ENCODE measurements at regions not wholly inside any gene's neighbourhood (a gene's known extent, or its start where the extent isn't known, plus 50 kb on each side); places are given as distances from the start of the nearest gene placed in this dataset.

- Mint-ChIP-seq H3K27me3 (ENCODE audit: low read depth) (no peaks in the 10 kb centered on the region), H3K4me1 (ENCODE audit: low read depth) (no peaks in the 10 kb centered on the region), H3K9me3 (peaks cover 6 to 7% of the 10 kb centered on the region in 2 donors), H3K4me3 (no peak overlapping the region), H3K36me3 (ENCODE audit: insufficient read depth in 2 of 2) (no peaks in the 10 kb centered on the region), H3K27ac (no peak overlapping the region)
- ATAC-seq (replicated peaks in 1 of 2) (no peak), DNase-seq (no peak)
Observed at GRCh38 chr13:58083064-58083463, 451.5 kb downstream of the PCDH17 start.

GRCh38 chr13:58085274-58085673, 453.7 kb downstream of the PCDH17 start:
- peaks cover 5 to 6% of the 10 kb centered on the region in 2 donors for H3K9me3 Mint-ChIP-seq
- no peak for ATAC-seq (replicated peaks in 1 of 2)

GRCh38 chr13:58085819-58086218, 454.3 kb downstream of the PCDH17 start:
- Mint-ChIP-seq H3K27me3 (ENCODE audit: low read depth) (no peaks in the 10 kb centered on the region), H3K27ac (no peak overlapping the region), H3K9me3 (peaks cover 5 to 6% of the 10 kb centered on the region in 2 donors), H3K4me1 (ENCODE audit: low read depth) (no peaks in the 10 kb centered on the region), H3K36me3 (ENCODE audit: insufficient read depth in 2 of 2) (no peaks in the 10 kb centered on the region), H3K4me3 (no peak overlapping the region)
- peak in 1 of 2 donors; percentile 21 for ATAC-seq (replicated peaks in 1 of 2)
- DNase-seq = peak in 1 of 2 donors; percentile 15

More at GRCh38 chr13:58085274-58085673, 453.7 kb downstream of the PCDH17 start:
- H3K4me3 Mint-ChIP-seq = no peak overlapping the region
- H3K4me1 Mint-ChIP-seq (ENCODE audit: low read depth) = no peaks in the 10 kb centered on the region
- H3K27me3 Mint-ChIP-seq (ENCODE audit: low read depth) = no peaks in the 10 kb centered on the region
- H3K27ac Mint-ChIP-seq = no peak overlapping the region
- DNase-seq = no peak
- H3K36me3 Mint-ChIP-seq (ENCODE audit: insufficient read depth in 2 of 2) = no peaks in the 10 kb centered on the region

- peaks cover 4 to 5% of the 10 kb centered on the region in 2 donors for H3K9me3 Mint-ChIP-seq
- no peak overlapping the region for H3K4me3 Mint-ChIP-seq
- H3K4me1 Mint-ChIP-seq (ENCODE audit: low read depth) = no peaks in the 10 kb centered on the region
- ATAC-seq (replicated peaks in 1 of 2) (no peak), DNase-seq (no peak)
- no peak overlapping the region for H3K27ac Mint-ChIP-seq
- no peaks in the 10 kb centered on the region for H3K36me3 Mint-ChIP-seq (ENCODE audit: insufficient read depth in 2 of 2)
- no peaks in the 10 kb centered on the region for H3K27me3 Mint-ChIP-seq (ENCODE audit: low read depth)
Observed at GRCh38 chr13:58087566-58087965, 456.0 kb downstream of the PCDH17 start.

GRCh38 chr13:58093394-58093793, 461.9 kb downstream of the PCDH17 start:
- Mint-ChIP-seq H3K36me3 (ENCODE audit: insufficient read depth in 2 of 2) (no peaks in the 10 kb centered on the region), H3K27ac (no peak overlapping the region), H3K4me3 (no peak overlapping the region), H3K27me3 (ENCODE audit: low read depth) (no peaks in the 10 kb centered on the region), H3K4me1 (ENCODE audit: low read depth) (no peaks in the 10 kb centered on the region), H3K9me3 (peaks cover 0 to 7% of the 10 kb centered on the region in 2 donors)
- ATAC-seq (replicated peaks in 1 of 2) (no peak), DNase-seq (no peak)

GRCh38 chr13:58097831-58098230, 466.3 kb downstream of the PCDH17 start:
- ATAC-seq (replicated peaks in 1 of 2) (no peak), DNase-seq (no peak)
- H3K4me1 Mint-ChIP-seq (ENCODE audit: low read depth) = no peaks in the 10 kb centered on the region
- H3K9me3 Mint-ChIP-seq = peaks cover 0 to 8% of the 10 kb centered on the region in 2 donors
- no peak overlapping the region for H3K27ac Mint-ChIP-seq
- no peaks in the 10 kb centered on the region for H3K36me3 Mint-ChIP-seq (ENCODE audit: insufficient read depth in 2 of 2)
- no peaks in the 10 kb centered on the region for H3K27me3 Mint-ChIP-seq (ENCODE audit: low read depth)
- no peak overlapping the region for H3K4me3 Mint-ChIP-seq

- H3K27me3 Mint-ChIP-seq (ENCODE audit: low read depth) = no peaks in the 10 kb centered on the region
- DNase-seq (no peak), ATAC-seq (replicated peaks in 1 of 2) (no peak)
- H3K9me3 Mint-ChIP-seq = peaks cover 8 to 14% of the 10 kb centered on the region in 2 donors
- H3K4me3 Mint-ChIP-seq = no peak overlapping the region
- H3K4me1 Mint-ChIP-seq (ENCODE audit: low read depth) = no peaks in the 10 kb centered on the region
- no peak overlapping the region for H3K27ac Mint-ChIP-seq
- H3K36me3 Mint-ChIP-seq (ENCODE audit: insufficient read depth in 2 of 2) = no peaks in the 10 kb centered on the region
Observed at GRCh38 chr13:58119351-58119750, 487.8 kb downstream of the PCDH17 start.

- Mint-ChIP-seq H3K9me3 (peaks cover 7 to 13% of the 10 kb centered on the region in 2 donors), H3K27me3 (ENCODE audit: low read depth) (no peaks in the 10 kb centered on the region), H3K4me1 (ENCODE audit: low read depth) (no peaks in the 10 kb centered on the region), H3K36me3 (ENCODE audit: insufficient read depth in 2 of 2) (no peaks in the 10 kb centered on the region), H3K4me3 (no peak overlapping the region), H3K27ac (no peak overlapping the region)
- DNase-seq = no peak
- ATAC-seq (replicated peaks in 1 of 2) = no peak
Observed at GRCh38 chr13:58119804-58120203, 488.3 kb downstream of the PCDH17 start.

- H3K4me3 Mint-ChIP-seq = no peak overlapping the region
Observed at GRCh38 chr13:58126496-58126895, 495.0 kb downstream of the PCDH17 start.

GRCh38 chr13:58134012-58134411, 502.5 kb downstream of the PCDH17 start:
- no peaks in the 10 kb centered on the region for H3K4me1 Mint-ChIP-seq (ENCODE audit: low read depth)
- no peaks in the 10 kb centered on the region for H3K27me3 Mint-ChIP-seq (ENCODE audit: low read depth)
- peaks cover 4 to 5% of the 10 kb centered on the region in 2 donors for H3K36me3 Mint-ChIP-seq (ENCODE audit: insufficient read depth in 2 of 2)
- H3K4me3 Mint-ChIP-seq = no peak overlapping the region
- H3K27ac Mint-ChIP-seq = no peak overlapping the region
- no peak for ATAC-seq (replicated peaks in 1 of 2)
- peaks cover 17 to 18% of the 10 kb centered on the region in 2 donors for H3K9me3 Mint-ChIP-seq
- no peak for DNase-seq

More at GRCh38 chr13:58126496-58126895, 495.0 kb downstream of the PCDH17 start:
- Mint-ChIP-seq H3K27ac (no peak overlapping the region), H3K36me3 (ENCODE audit: insufficient read depth in 2 of 2) (peaks cover 4 to 7% of the 10 kb centered on the region in 2 donors), H3K4me1 (ENCODE audit: low read depth) (no peaks in the 10 kb centered on the region), H3K27me3 (ENCODE audit: low read depth) (no peaks in the 10 kb centered on the region), H3K9me3 (peaks cover 10 to 13% of the 10 kb centered on the region in 2 donors)
- no peak for DNase-seq
- no peak for ATAC-seq (replicated peaks in 1 of 2)

- Mint-ChIP-seq H3K27me3 (ENCODE audit: low read depth) (no peaks in the 10 kb centered on the region), H3K9me3 (peaks cover 17 to 18% of the 10 kb centered on the region in 2 donors), H3K27ac (no peak overlapping the region), H3K4me1 (ENCODE audit: low read depth) (no peaks in the 10 kb centered on the region), H3K4me3 (no peak overlapping the region), H3K36me3 (ENCODE audit: insufficient read depth in 2 of 2) (peaks cover 4 to 5% of the 10 kb centered on the region in 2 donors)
- ATAC-seq (replicated peaks in 1 of 2) = no peak
- DNase-seq = no peak
Observed at GRCh38 chr13:58134525-58134924, 503.0 kb downstream of the PCDH17 start.

- H3K4me3 Mint-ChIP-seq = no peak overlapping the region
- H3K27ac Mint-ChIP-seq = no peak overlapping the region
- peaks cover 5 to 16% of the 10 kb centered on the region in 2 donors for H3K9me3 Mint-ChIP-seq
- peaks cover 0 to 7% of the 10 kb centered on the region in 2 donors for H3K36me3 Mint-ChIP-seq (ENCODE audit: insufficient read depth in 2 of 2)
- ATAC-seq (replicated peaks in 1 of 2) (no peak), DNase-seq (no peak)
- no peaks in the 10 kb centered on the region for H3K4me1 Mint-ChIP-seq (ENCODE audit: low read depth)
- no peaks in the 10 kb centered on the region for H3K27me3 Mint-ChIP-seq (ENCODE audit: low read depth)
Observed at GRCh38 chr13:58142952-58143351, 511.4 kb downstream of the PCDH17 start.

- Mint-ChIP-seq H3K9me3 (peaks cover 5 to 16% of the 10 kb centered on the region in 2 donors), H3K4me3 (no peak overlapping the region), H3K27ac (no peak overlapping the region), H3K4me1 (ENCODE audit: low read depth) (no peaks in the 10 kb centered on the region), H3K27me3 (ENCODE audit: low read depth) (no peaks in the 10 kb centered on the region), H3K36me3 (ENCODE audit: insufficient read depth in 2 of 2) (peaks cover 0 to 7% of the 10 kb centered on the region in 2 donors)
- no peak for ATAC-seq (replicated peaks in 1 of 2)
- DNase-seq = no peak
Observed at GRCh38 chr13:58144616-58145015, 513.1 kb downstream of the PCDH17 start.

GRCh38 chr13:58151452-58151851, 519.9 kb downstream of the PCDH17 start:
- ATAC-seq (replicated peaks in 1 of 2) (no peak), DNase-seq (no peak)
- H3K27ac Mint-ChIP-seq = no peak overlapping the region
- no peaks in the 10 kb centered on the region for H3K4me1 Mint-ChIP-seq (ENCODE audit: low read depth)
- no peaks in the 10 kb centered on the region for H3K27me3 Mint-ChIP-seq (ENCODE audit: low read depth)
- H3K36me3 Mint-ChIP-seq (ENCODE audit: insufficient read depth in 2 of 2) = no peaks in the 10 kb centered on the region
- peaks cover 2 to 5% of the 10 kb centered on the region in 2 donors for H3K9me3 Mint-ChIP-seq
- no peak overlapping the region for H3K4me3 Mint-ChIP-seq
